Gastrocnemius medialis (tissue), 4 donors: ENCODE measurements at regions not wholly inside any gene's neighbourhood (a gene's known extent, or its start where the extent isn't known, plus 50 kb on each side); places are given as distances from the start of the nearest gene placed in this dataset.
"Not testable (repeated sequence)": the region's sequence is repeated elsewhere in the genome, so short reads cannot be mapped to it uniquely, and the experiment has no call there.

Source experiments
- ATAC-seq, 2 donors: fragments of 150-250 bp; one replicate each; pipeline ENCODE4 v1.9.1; 2016
- DNase-seq, 2 donors: peaks; one replicate each; pipeline ENCODE4 v3.0.0-alpha.2; 2019
- H3K27ac ChIP-seq, 4 donors: fragments of 200-600 bp; sonication (generic); 1 replicate in 1 of 4; 2 replicates in 3 of 4; pipeline ENCODE4 v1.5.1; 2016 to 2018; ENCODE audit warnings: mild to moderate bottlenecking in 2 of 4, moderate library complexity in 1 of 4
- H3K27me3 ChIP-seq, 3 donors: fragments of 200-600 bp; sonication (generic) in 2 of 3; 1 replicate in 1 of 3; 2 replicates in 2 of 3; pipeline versions ENCODE4 v1.5.1 to v1.6.0; 2016 to 2019; ENCODE audit warnings: mild to moderate bottlenecking in 1 of 3, moderate library complexity in 1 of 3
- H3K36me3 ChIP-seq, 2 donors: fragments of 200-600 bp; sonication (generic) in 1 of 2; one replicate each; pipeline ENCODE4 v1.5.1; 2017 to 2018
- H3K4me1 ChIP-seq, 2 donors: fragments of 200-600 bp; sonication (generic) in 1 of 2; one replicate each; pipeline ENCODE4 v1.5.1; 2016 to 2017; ENCODE audit warnings: mild to moderate bottlenecking in 2 of 2
- H3K4me3 ChIP-seq, 4 donors: fragments of 200-600 bp; sonication (generic) in 3 of 4; 1 replicate in 1 of 4; 2 replicates in 3 of 4; pipeline ENCODE4 v1.5.1; 2016 to 2019; ENCODE audit warnings: mild to moderate bottlenecking in 2 of 4
- H3K9me3 ChIP-seq, 3 donors: fragments of 200-600 bp; sonication (generic) in 2 of 3; 1 replicate in 1 of 3; 2 replicates in 2 of 3; pipeline ENCODE4 v1.5.1; 2016 to 2019
- POLR2A ChIP-seq, 2 donors: fragments of 450-650 bp; IDR thresholded peaks; one replicate each; pipeline ENCODE4 v1.6.1; 2017; ENCODE audit warnings: antibody characterized with exemption in 2 of 2, mild to moderate bottlenecking in 2 of 2, moderate library complexity in 2 of 2
- in situ Hi-C, 4 donors: fragments of 200-750 bp; cut with MboI; loops; one replicate each; pipeline versions ENCODE4 v1.15.0 to v1.8.0; 2017; ENCODE audit warnings: low sequenced_read_pairs in 4 of 4
- intact Hi-C: fragments of 100-400 bp; cut with DNase I; formaldehyde crosslinking; loops from one replicate; pipeline ENCODE4 v1.15.1; 2023; ENCODE audit warnings: low total_unique reads
- TF ChIP-seq, protein P1 (sequence below), 5 experiments: fragments of 450-650 bp in 3 of 5; fragments of 200-600 bp in 2 of 5; sonication (generic) in 2 of 5; IDR thresholded peaks in 4 of 5; conservative IDR thresholded peaks in 1 of 5; 1 replicate in 4 of 5; 2 replicates in 1 of 5; pipeline ENCODE4 v1.5.1; 2016 to 2019; ENCODE audit warnings: antibody characterized with exemption in 5 of 5, mild to moderate bottlenecking in 3 of 5, moderate library complexity in 3 of 5

DNA sequence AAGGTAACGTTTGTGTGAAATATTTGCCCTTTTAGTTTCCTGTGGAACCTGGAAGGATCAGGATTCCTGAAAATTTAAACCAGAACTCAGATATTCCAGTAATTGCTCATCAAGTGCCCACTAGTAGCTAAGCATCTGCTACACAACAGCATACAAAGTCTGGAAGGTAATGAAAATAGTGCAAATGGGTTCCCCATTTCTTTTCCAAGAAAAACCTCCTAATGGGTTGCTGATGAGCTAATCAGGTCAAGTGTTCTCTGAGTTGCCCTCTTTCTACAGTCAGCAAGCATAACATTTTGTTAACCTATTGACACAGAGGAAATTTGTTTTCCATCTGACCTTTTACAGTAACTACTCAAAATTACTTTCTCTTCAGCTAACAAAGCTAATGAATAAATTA lies 83.6 kb upstream of the PMCH start:
- intact Hi-C loops (no loop called here), in situ Hi-C loops (no loop called here)
- no peaks in the 10 kb centered on the region for H3K4me1 ChIP-seq
- no peak overlapping the region for H3K4me3 ChIP-seq
- TF ChIP-seq POLR2A (IDR thresholded peaks at IDR 0.05): no peak
- TF ChIP-seq, protein P1, sequence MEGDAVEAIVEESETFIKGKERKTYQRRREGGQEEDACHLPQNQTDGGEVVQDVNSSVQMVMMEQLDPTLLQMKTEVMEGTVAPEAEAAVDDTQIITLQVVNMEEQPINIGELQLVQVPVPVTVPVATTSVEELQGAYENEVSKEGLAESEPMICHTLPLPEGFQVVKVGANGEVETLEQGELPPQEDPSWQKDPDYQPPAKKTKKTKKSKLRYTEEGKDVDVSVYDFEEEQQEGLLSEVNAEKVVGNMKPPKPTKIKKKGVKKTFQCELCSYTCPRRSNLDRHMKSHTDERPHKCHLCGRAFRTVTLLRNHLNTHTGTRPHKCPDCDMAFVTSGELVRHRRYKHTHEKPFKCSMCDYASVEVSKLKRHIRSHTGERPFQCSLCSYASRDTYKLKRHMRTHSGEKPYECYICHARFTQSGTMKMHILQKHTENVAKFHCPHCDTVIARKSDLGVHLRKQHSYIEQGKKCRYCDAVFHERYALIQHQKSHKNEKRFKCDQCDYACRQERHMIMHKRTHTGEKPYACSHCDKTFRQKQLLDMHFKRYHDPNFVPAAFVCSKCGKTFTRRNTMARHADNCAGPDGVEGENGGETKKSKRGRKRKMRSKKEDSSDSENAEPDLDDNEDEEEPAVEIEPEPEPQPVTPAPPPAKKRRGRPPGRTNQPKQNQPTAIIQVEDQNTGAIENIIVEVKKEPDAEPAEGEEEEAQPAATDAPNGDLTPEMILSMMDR (IDR thresholded peaks at IDR 0.05 in 4 of 5, conservative IDR thresholded peaks at IDR 0.05 in 1 of 5): no peak
- no peak for DNase-seq
- no peaks in the 10 kb centered on the region for H3K27me3 ChIP-seq
- no peaks in the 10 kb centered on the region for H3K9me3 ChIP-seq
- ATAC-seq: no peak
- H3K36me3 ChIP-seq: no peaks in the 10 kb centered on the region
- H3K27ac ChIP-seq: no peak overlapping the region

DNA sequence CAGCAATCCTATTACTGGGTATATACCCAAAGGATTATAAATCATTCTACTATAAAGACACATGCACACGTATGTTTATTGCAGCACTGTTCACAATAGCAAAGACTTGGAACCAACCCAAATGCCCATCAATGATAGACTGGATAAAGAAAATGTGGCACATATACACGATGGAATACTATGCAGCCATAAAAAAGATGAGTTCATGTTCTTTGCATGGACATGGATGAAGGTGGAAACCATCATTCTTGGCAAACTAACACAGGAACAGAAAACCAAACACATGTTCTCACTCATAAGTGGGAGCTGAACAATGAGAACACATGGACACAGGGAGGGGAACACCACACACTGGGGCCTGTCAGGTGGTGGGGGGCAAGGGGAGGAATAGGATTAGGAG lies 58.1 kb upstream of the PMCH start:
- H3K4me1 ChIP-seq, H3K4me3 ChIP-seq, H3K27me3 ChIP-seq, ATAC-seq, H3K36me3 ChIP-seq, in situ Hi-C loops, H3K9me3 ChIP-seq, H3K27ac ChIP-seq, DNase-seq, intact Hi-C loops: not testable (repeated sequence)

DNA sequence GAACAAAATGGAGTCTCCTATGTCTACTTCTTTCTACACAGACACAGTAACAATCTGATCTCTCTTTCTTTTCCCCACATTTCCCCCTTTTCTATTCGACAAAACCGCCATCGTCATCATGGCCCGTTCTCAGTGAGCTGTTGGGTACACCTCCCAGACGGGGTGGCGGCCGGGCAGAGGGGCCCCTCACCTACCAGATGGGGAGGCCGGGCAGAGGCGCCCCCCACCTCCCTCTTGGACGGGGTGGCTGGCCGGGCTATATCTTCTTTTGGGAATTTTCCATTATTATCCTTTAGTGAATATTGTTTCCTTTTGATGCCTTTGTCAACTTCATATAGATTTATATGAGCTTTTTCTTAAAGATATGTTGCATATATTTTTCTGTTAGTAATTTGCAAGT lies 53.4 kb upstream of the PMCH start:
- ATAC-seq, H3K4me3 ChIP-seq, H3K36me3 ChIP-seq, intact Hi-C loops, H3K27ac ChIP-seq, DNase-seq, in situ Hi-C loops, H3K4me1 ChIP-seq, H3K9me3 ChIP-seq, H3K27me3 ChIP-seq: not testable (repeated sequence)

DNA sequence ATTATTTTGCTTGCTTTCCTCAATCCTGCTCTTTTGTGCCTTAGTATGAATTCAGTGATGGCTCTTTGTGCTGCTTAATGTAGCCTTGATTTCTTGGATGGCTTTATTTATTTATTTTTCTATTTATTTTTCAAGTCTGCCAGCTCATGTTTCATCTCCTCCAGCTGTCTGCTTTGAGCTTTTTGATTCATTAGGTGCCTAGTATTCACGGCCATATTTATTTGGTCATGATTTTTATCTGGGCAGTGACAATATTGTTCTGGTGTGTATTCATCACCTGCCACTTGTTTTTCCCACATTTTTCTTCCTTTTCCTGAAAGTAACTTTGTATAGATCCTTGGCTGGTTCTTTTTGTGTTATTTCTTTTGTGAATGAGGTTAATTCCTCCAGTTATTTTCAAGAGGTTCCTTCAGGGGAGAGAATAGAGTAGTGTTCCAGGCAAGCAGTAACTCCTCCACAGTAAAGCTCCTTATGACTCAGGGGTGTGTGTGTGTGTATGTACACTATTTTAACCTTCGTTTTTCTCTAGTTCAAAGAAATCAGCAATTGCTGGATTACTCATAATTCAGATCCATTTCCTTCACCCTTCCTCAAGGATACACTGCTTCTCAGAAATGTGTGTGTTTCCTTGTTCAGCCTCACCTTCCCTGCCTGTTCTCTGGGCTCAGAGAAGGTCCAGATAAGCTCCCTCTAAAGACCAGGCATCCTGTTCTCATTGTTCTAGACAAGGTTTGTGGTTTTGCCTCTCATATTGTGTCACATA lies 51.6 kb upstream of the PMCH start:
- in situ Hi-C loops (no loop called here), intact Hi-C loops (no loop called here)
- H3K4me1 ChIP-seq: no peaks in the 10 kb centered on the region
- no peak for TF ChIP-seq POLR2A (IDR thresholded peaks at IDR 0.05)
- TF ChIP-seq, protein P1 (IDR thresholded peaks at IDR 0.05 in 4 of 5, conservative IDR thresholded peaks at IDR 0.05 in 1 of 5): no peak
- H3K36me3 ChIP-seq: no peaks in the 10 kb centered on the region
- ATAC-seq (no peak), DNase-seq (no peak)
- H3K27ac ChIP-seq: no peak overlapping the region
- no peaks in the 10 kb centered on the region for H3K27me3 ChIP-seq
- no peak overlapping the region for H3K4me3 ChIP-seq
- no peaks in the 10 kb centered on the region for H3K9me3 ChIP-seq
